ENCODE measurements at regions not wholly inside any gene's neighbourhood (a gene's known extent, or its start where the extent isn't known, plus 50 kb on each side); places are given as distances from the start of the nearest gene placed in this dataset.

GRCh38 chr16:47905771-47906170 lies 250.0 kb downstream of the ABCC12 start:
- TF ChIP-seq EP300 (IDR thresholded peaks at IDR 0.05) (no peak), POLR2AphosphoS5 (IDR thresholded peaks at IDR 0.05) (no peak)
- TF ChIP-seq, protein P1, sequence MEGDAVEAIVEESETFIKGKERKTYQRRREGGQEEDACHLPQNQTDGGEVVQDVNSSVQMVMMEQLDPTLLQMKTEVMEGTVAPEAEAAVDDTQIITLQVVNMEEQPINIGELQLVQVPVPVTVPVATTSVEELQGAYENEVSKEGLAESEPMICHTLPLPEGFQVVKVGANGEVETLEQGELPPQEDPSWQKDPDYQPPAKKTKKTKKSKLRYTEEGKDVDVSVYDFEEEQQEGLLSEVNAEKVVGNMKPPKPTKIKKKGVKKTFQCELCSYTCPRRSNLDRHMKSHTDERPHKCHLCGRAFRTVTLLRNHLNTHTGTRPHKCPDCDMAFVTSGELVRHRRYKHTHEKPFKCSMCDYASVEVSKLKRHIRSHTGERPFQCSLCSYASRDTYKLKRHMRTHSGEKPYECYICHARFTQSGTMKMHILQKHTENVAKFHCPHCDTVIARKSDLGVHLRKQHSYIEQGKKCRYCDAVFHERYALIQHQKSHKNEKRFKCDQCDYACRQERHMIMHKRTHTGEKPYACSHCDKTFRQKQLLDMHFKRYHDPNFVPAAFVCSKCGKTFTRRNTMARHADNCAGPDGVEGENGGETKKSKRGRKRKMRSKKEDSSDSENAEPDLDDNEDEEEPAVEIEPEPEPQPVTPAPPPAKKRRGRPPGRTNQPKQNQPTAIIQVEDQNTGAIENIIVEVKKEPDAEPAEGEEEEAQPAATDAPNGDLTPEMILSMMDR (IDR thresholded peaks at IDR 0.05), result no peak
